OCI-LY3 (cell line): ENCODE measurements at regions not wholly inside any gene's neighbourhood (a gene's known extent, or its start where the extent isn't known, plus 50 kb on each side); places are given as distances from the start of the nearest gene placed in this dataset.

Source experiments
- CTCF ChIP-seq: fragments of 200-600, 300-600 bp; sonication (generic); IDR thresholded peaks from 2 replicates; pipeline ENCODE4 v1.5.1; 2014; ENCODE audit warnings: antibody characterized with exemption, low read length, low read depth
- EZH2phosphoT487 ChIP-seq: fragments of 200-600 bp; shearing (Covaris generic); IDR thresholded peaks from 2 replicates; pipeline ENCODE4 v1.6.1; 2018; ENCODE audit warnings: antibody characterized with exemption, mixed run types, low read depth

- TF ChIP-seq CTCF, result no peak
- TF ChIP-seq EZH2phosphoT487, result no peak
These were observed 230.5 kb downstream of the ETAA1 start for GRCh38 chr2:67627456-67628207.
